ENCODE measurements at regions not wholly inside any gene's neighbourhood (a gene's known extent, or its start where the extent isn't known, plus 50 kb on each side); places are given as distances from the start of the nearest gene placed in this dataset.

GRCh38 chr6:90434094-90434493 is 137.5 kb upstream of the BACH2 start:
- Histone ChIP-seq H3K9me2 (no peaks in the 10 kb centered on the region), H3K9me3 (peaks cover 6% of the 10 kb centered on the region; the same call in 1 of the 2 replicates), H3K4me2 (no peak overlapping the region), H3K36me3 (replicated peaks in 1 of 2; ENCODE audit: control insufficient read depth in 1 of 2, insufficient read depth in 2 of 2, low read length in 1 of 2) (no peaks in the 10 kb centered on the region), H3K79me2 (ENCODE audit: insufficient read depth) (no peaks in the 10 kb centered on the region), H3K27ac (ENCODE audit: low read depth in 2 of 2, low read length in 1 of 2) (no peak overlapping the region), H2AFZ (ENCODE audit: low read depth) (no peak overlapping the region), H3K27me3 (ENCODE audit: insufficient read depth) (no peaks in the 10 kb centered on the region), H3K9ac (no peak overlapping the region), H3F3A (replicated peaks; ENCODE audit: insufficient read depth) (no peaks in the 10 kb centered on the region), H3K4me1 (ENCODE audit: control insufficient read depth in 1 of 2, insufficient read depth in 2 of 2, low read depth in 1 of 2, low read length in 1 of 2) (no peaks in the 10 kb centered on the region), H4K20me1 (ENCODE audit: insufficient read depth) (no peaks in the 10 kb centered on the region), H3K4me3 (ENCODE audit: low read depth in 2 of 2, low read length in 1 of 2) (no peak overlapping the region)
- no peak for DNase-seq
- WGBS (ENCODE audit: low lambda C conversion rate), result 87% methylated on average over 1 of the region's 1 CpG
- ChIA-PET CTCF (interaction anchor here (1.0 to 3.2 kb wide), 3 partner anchors 41 to 494 kb away, joined by 3 to 11 read pairs (median 3); no protein-coding TSS in a partner anchor), POLR2A (no interaction called here)
- TF ChIP-seq CTCF (IDR thresholded peaks at IDR 0.05) (0 out of 2 replicates have a peak, but pooled peaks have one; percentile 11), MEF2A (IDR thresholded peaks at IDR 0.05; ENCODE audit: borderline replicate concordance, low read depth) (no peak), RAD21 (IDR thresholded peaks at IDR 0.05; ENCODE audit: low read length) (peak; percentile 37)

GRCh38 chr6:90432937-90433336 is 136.3 kb upstream of the BACH2 start:
- H3K36me3 ChIP-seq (replicated peaks in 1 of 2; ENCODE audit: control insufficient read depth in 1 of 2, insufficient read depth in 2 of 2, low read length in 1 of 2), result no peaks in the 10 kb centered on the region
- H3K4me3 ChIP-seq (ENCODE audit: low read depth in 2 of 2, low read length in 1 of 2), result no peak overlapping the region
- no peaks in the 10 kb centered on the region for H3K4me1 ChIP-seq (ENCODE audit: control insufficient read depth in 1 of 2, insufficient read depth in 2 of 2, low read depth in 1 of 2, low read length in 1 of 2)
- no peak overlapping the region for H3K27ac ChIP-seq (ENCODE audit: low read depth in 2 of 2, low read length in 1 of 2)
- no peaks in the 10 kb centered on the region for H3K9me2 ChIP-seq
- H3K9ac ChIP-seq, result no peak overlapping the region
- H3K9me3 ChIP-seq, result peaks cover 6% of the 10 kb centered on the region; the same call in 1 of the 2 replicates
- H3K27me3 ChIP-seq (ENCODE audit: insufficient read depth), result no peaks in the 10 kb centered on the region
- TF ChIP-seq MAX (IDR thresholded peaks at IDR 0.05; ENCODE audit: low read depth) (no peak), ZBTB33 (IDR thresholded peaks at IDR 0.05; ENCODE audit: borderline replicate concordance, low read depth) (no peak), NRF1 (IDR thresholded peaks at IDR 0.05; ENCODE audit: low read depth, low read length) (no peak), JUND (IDR thresholded peaks at IDR 0.05) (no peak), USF1 (IDR thresholded peaks at IDR 0.05; ENCODE audit: borderline replicate concordance, low read depth) (no peak), NFIC (IDR thresholded peaks at IDR 0.05; ENCODE audit: borderline replicate concordance) (no peak), EP300 (IDR thresholded peaks at IDR 0.05; ENCODE audit: borderline replicate concordance in 1 of 2, low read depth in 1 of 2, low read length in 1 of 2) (no peak), REST (IDR thresholded peaks at IDR 0.05; ENCODE audit: low read depth, low read length) (no peak), TCF12 (IDR thresholded peaks at IDR 0.05) (no peak), YY1 (IDR thresholded peaks at IDR 0.05; ENCODE audit: low read depth) (no peak), SIN3A (IDR thresholded peaks at IDR 0.05; ENCODE audit: borderline replicate concordance, low read depth, low read length) (no peak)
- no peak overlapping the region for H3K4me2 ChIP-seq
- POLR2A ChIA-PET, result no interaction called here
- H3F3A ChIP-seq (replicated peaks; ENCODE audit: insufficient read depth), result no peaks in the 10 kb centered on the region
- no peaks in the 10 kb centered on the region for H4K20me1 ChIP-seq (ENCODE audit: insufficient read depth)
- CTCF ChIA-PET, result interaction anchor here (0.7 to 3.2 kb wide), 3 partner anchors 13 to 493 kb away, joined by 3 to 11 read pairs (median 3); no protein-coding TSS in a partner anchor
- H3K79me2 ChIP-seq (ENCODE audit: insufficient read depth), result no peaks in the 10 kb centered on the region
- no peak overlapping the region for H2AFZ ChIP-seq (ENCODE audit: low read depth)
- DNase-seq, result no peak
